SH-SY5Y (cell line): ENCODE measurements at regions not wholly inside any gene's neighbourhood (a gene's known extent, or its start where the extent isn't known, plus 50 kb on each side); places are given as distances from the start of the nearest gene placed in this dataset.

ENCODE experiments used
- GATA2 ChIP-seq: IDR thresholded peaks from 2 replicates; pipeline ENCODE4 v1.6.1; 2011; ENCODE audit warnings: mild to moderate bottlenecking, low read depth, low read length
- GATA3 ChIP-seq: IDR thresholded peaks from 2 replicates; pipeline ENCODE4 v1.6.1; 2011; ENCODE audit warnings: low read depth, mild to moderate bottlenecking, low read length, moderate library complexity

DNA sequence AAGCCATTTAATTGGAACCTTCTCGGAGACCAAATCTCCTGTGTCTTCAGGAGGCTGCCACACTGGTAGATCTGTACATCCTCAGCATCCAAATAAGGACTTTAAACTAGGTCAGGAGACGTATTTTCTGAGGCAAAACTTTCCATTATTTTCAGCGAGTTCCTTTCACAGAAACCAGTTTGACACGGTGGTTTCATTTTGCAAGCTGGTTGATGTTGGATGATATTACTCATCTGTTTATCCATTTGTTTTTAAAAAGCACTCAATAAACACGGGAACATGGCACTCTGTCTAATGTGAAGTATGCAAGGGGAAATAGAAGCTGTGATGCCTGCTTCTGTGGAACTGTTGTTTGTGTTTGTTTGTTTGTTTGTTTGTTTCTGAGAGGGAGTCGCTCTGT lies 199.6 kb downstream of the ERCC6L2 start:
- TF ChIP-seq GATA2 = no peak
- TF ChIP-seq GATA3 = no peak
